ENCODE measurements at regions not wholly inside any gene's neighbourhood (a gene's known extent, or its start where the extent isn't known, plus 50 kb on each side); places are given as distances from the start of the nearest gene placed in this dataset.

DNA sequence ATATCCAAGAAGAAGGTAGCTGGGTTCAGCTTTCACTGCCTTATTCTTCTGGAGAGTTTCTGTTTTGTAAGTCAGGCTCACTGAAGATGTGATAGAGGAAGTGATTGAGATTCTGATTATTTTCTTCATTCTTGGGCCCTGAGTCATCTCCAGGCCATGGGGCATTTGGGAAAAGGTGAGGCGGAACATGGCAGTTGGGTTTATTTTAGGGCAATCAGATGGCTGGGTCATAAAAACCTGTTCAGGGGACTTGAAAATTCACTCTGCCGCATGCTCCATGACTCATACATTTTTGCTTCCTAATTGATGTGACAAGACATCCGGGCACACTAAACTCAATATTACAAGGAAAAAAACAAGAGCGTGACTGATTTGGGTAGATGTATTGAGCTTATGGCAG lies 265.7 kb upstream of the KLF4 start:
- no peak for TF ChIP-seq POLR2A (IDR thresholded peaks at IDR 0.05)
- TF ChIP-seq, protein P1, sequence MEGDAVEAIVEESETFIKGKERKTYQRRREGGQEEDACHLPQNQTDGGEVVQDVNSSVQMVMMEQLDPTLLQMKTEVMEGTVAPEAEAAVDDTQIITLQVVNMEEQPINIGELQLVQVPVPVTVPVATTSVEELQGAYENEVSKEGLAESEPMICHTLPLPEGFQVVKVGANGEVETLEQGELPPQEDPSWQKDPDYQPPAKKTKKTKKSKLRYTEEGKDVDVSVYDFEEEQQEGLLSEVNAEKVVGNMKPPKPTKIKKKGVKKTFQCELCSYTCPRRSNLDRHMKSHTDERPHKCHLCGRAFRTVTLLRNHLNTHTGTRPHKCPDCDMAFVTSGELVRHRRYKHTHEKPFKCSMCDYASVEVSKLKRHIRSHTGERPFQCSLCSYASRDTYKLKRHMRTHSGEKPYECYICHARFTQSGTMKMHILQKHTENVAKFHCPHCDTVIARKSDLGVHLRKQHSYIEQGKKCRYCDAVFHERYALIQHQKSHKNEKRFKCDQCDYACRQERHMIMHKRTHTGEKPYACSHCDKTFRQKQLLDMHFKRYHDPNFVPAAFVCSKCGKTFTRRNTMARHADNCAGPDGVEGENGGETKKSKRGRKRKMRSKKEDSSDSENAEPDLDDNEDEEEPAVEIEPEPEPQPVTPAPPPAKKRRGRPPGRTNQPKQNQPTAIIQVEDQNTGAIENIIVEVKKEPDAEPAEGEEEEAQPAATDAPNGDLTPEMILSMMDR (IDR thresholded peaks at IDR 0.05): no peak
